MM.1S (cell line): ENCODE measurements at regions not wholly inside any gene's neighbourhood (a gene's known extent, or its start where the extent isn't known, plus 50 kb on each side); places are given as distances from the start of the nearest gene placed in this dataset.

Experiments used
- DNase-seq: peaks from one replicate; pipeline ENCODE4 v3.0.0-alpha.2; 2015
- H2AFZ ChIP-seq: fragments of 300-600 bp; sonication (generic); 2 replicates; pipeline ENCODE4 v1.6.0; 2016; ENCODE audit warnings: antibody characterized with exemption, low read length
- H3F3A ChIP-seq: fragments of 300-600 bp; sonication (generic); 2 replicates; pipeline ENCODE4 v1.6.1; 2016; ENCODE audit warnings: mild to moderate bottlenecking, antibody characterized with exemption, low read length, moderate library complexity, mixed read lengths; ENCODE audit not compliant: insufficient read depth
- H3K27ac ChIP-seq: fragments of 300-600 bp; sonication (generic); 2 replicates; pipeline ENCODE4 v1.5.1; 2016; ENCODE audit warnings: mild to moderate bottlenecking, low read length
- H3K27me3 ChIP-seq: fragments of 300-600 bp; sonication (generic); replicated peaks from 2 replicates; pipeline ENCODE4 v1.6.0; 2016; ENCODE audit warnings: low read length; ENCODE audit not compliant: insufficient read depth
- H3K36me3 ChIP-seq: fragments of 300-600 bp; sonication (generic); replicated peaks from 2 replicates; pipeline ENCODE4 v1.6.1; 2016; ENCODE audit warnings: mild to moderate bottlenecking, low read length, mixed read lengths; ENCODE audit not compliant: insufficient read depth
- H3K4me1 ChIP-seq: fragments of 300-600 bp; sonication (generic); 2 replicates; pipeline ENCODE4 v1.6.1; 2016; ENCODE audit warnings: low read length, mixed read lengths
- H3K4me2 ChIP-seq: fragments of 300-600 bp; sonication (generic); 2 replicates; pipeline ENCODE4 v1.6.0; 2016; ENCODE audit warnings: low read depth, low read length
- H3K4me3 ChIP-seq: fragments of 300-600 bp; sonication (generic); 2 replicates; pipeline ENCODE4 v1.5.1; 2016; ENCODE audit warnings: low read length, mixed read lengths
- H3K79me2 ChIP-seq: fragments of 300-600 bp; sonication (generic); 2 replicates; pipeline ENCODE4 v1.6.1; 2016; ENCODE audit warnings: mixed run types, low read length, mixed read lengths
- H3K9ac ChIP-seq: fragments of 300-600 bp; sonication (generic); 2 replicates; pipeline ENCODE4 v1.6.1; 2016; ENCODE audit warnings: low read length, mixed read lengths
- H3K9me2 ChIP-seq: fragments of 300-600 bp; sonication (generic); replicated peaks from 2 replicates; pipeline ENCODE4 v1.6.1; 2016; ENCODE audit warnings: mild to moderate bottlenecking, low read length, mixed read lengths; ENCODE audit not compliant: insufficient read depth
- H3K9me3 ChIP-seq: fragments of 300-600 bp; sonication (generic); replicated peaks from 2 replicates; pipeline ENCODE4 v1.6.1; 2016; ENCODE audit warnings: mild to moderate bottlenecking, low read length, mixed read lengths; ENCODE audit not compliant: insufficient read depth
- H4K20me1 ChIP-seq: fragments of 300-600 bp; sonication (generic); 2 replicates; pipeline ENCODE4 v1.6.1; 2016; ENCODE audit warnings: mild to moderate bottlenecking, low read length, moderate library complexity, mixed read lengths; ENCODE audit not compliant: insufficient read depth
- CTCF ChIP-seq: fragments of 300-600 bp; sonication (generic); IDR thresholded peaks from 2 replicates; pipeline ENCODE4 v1.5.1; 2016; ENCODE audit warnings: antibody characterized with exemption, low read length, mixed read lengths
- EZH2 ChIP-seq: fragments of 300-600 bp; sonication (generic); optimal IDR thresholded peaks from 2 replicates; pipeline ENCODE3; 2017; ENCODE audit warnings: low read depth, mild to moderate bottlenecking, antibody characterized with exemption, low read length, mixed read lengths
- EZH2phosphoT487 ChIP-seq: fragments of 300-600 bp; sonication (generic); IDR thresholded peaks from 2 replicates; pipeline ENCODE4 v1.6.1; 2018; ENCODE audit warnings: antibody characterized with exemption, low read length

GRCh38 chr2:234770031-234770506, 181.7 kb upstream of the SH3BP4 start:
- H3K4me1 ChIP-seq, result no peaks in the 10 kb centered on the region

GRCh38 chr2:234768608-234769196, 183.1 kb upstream of the SH3BP4 start:
- Histone ChIP-seq H3K9ac (no peak overlapping the region), H3F3A (no peaks in the 10 kb centered on the region), H3K9me3 (no peaks in the 10 kb centered on the region), H3K27ac (no peak overlapping the region), H3K4me3 (no peak overlapping the region), H3K36me3 (no peaks in the 10 kb centered on the region), H3K79me2 (no peaks in the 10 kb centered on the region), H3K9me2 (no peaks in the 10 kb centered on the region), H3K27me3 (no peaks in the 10 kb centered on the region), H2AFZ (no peak overlapping the region), H3K4me2 (no peak overlapping the region), H4K20me1 (no peaks in the 10 kb centered on the region), H3K4me1 (no peaks in the 10 kb centered on the region)
- TF ChIP-seq CTCF (no peak), EZH2 (no peak), EZH2phosphoT487 (no peak)
- DNase-seq, result no peak

More at GRCh38 chr2:234770031-234770506, 181.7 kb upstream of the SH3BP4 start:
- H2AFZ ChIP-seq, result no peak overlapping the region
- H3K36me3 ChIP-seq, result no peaks in the 10 kb centered on the region
- H3K9me2 ChIP-seq, result no peaks in the 10 kb centered on the region
- H3K9me3 ChIP-seq, result no peaks in the 10 kb centered on the region
- H3K79me2 ChIP-seq, result no peaks in the 10 kb centered on the region
- DNase-seq, result no peak
- H3K27ac ChIP-seq, result no peak overlapping the region
- no peak overlapping the region for H3K4me3 ChIP-seq
- no peak overlapping the region for H3K4me2 ChIP-seq
- H3K27me3 ChIP-seq, result no peaks in the 10 kb centered on the region
- TF ChIP-seq EZH2phosphoT487 (no peak), EZH2 (no peak), CTCF (no peak)
- H3F3A ChIP-seq, result no peaks in the 10 kb centered on the region
- H3K9ac ChIP-seq, result no peak overlapping the region
- H4K20me1 ChIP-seq, result no peaks in the 10 kb centered on the region

DNA sequence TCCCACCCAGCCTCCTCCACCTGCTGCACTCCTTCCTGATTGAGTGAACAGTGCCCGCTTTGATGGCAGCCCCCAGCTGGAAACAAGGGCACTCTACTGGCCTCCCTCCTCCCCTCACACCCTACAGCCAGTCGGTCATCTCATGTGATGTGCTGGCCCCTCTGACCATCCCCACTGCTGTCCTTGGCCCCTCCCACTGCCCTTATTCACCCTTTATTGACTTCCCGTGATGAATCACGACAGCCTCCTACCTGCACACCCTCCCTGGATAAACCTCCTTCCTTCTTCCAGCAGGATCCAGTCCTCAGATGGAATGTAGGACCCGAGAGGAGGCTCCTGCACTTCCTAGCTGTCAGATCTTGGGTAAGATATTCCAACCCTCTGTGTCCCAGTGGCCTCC, 186.5 kb upstream of the SH3BP4 start:
- Histone ChIP-seq H2AFZ (no peak overlapping the region), H3K27ac (no peak overlapping the region), H3K9ac (no peak overlapping the region), H4K20me1 (no peaks in the 10 kb centered on the region), H3K4me1 (no peaks in the 10 kb centered on the region), H3K4me3 (no peak overlapping the region), H3K9me2 (no peaks in the 10 kb centered on the region), H3K9me3 (no peaks in the 10 kb centered on the region), H3K36me3 (no peaks in the 10 kb centered on the region), H3K79me2 (no peaks in the 10 kb centered on the region), H3K27me3 (no peaks in the 10 kb centered on the region), H3F3A (no peaks in the 10 kb centered on the region), H3K4me2 (no peak overlapping the region)
- DNase-seq, result no peak
- TF ChIP-seq EZH2phosphoT487 (no peak), CTCF (no peak), EZH2 (no peak)
